ENCODE measurements at regions not wholly inside any gene's neighbourhood (a gene's known extent, or its start where the extent isn't known, plus 50 kb on each side); places are given as distances from the start of the nearest gene placed in this dataset.

- Mint-ChIP-seq H3K27ac (no peak overlapping the region), H3K4me3 (no peak overlapping the region), H3K9me3 (no peaks in the 10 kb centered on the region), H3K27me3 (peaks cover 1% of the 10 kb centered on the region), H3K36me3 (ENCODE audit: low read depth) (no peaks in the 10 kb centered on the region), H3K4me1 (ENCODE audit: low read depth) (peaks cover 7% of the 10 kb centered on the region)
- intact Hi-C loops (cut with micrococcal nuclease): no loop called here
Measured at GRCh38 chr2:16321256-16321655, 344.4 kb downstream of the CYRIA start.

- no peaks in the 10 kb centered on the region for H3K36me3 Mint-ChIP-seq (ENCODE audit: low read depth)
- H3K27ac Mint-ChIP-seq: no peak overlapping the region
- H3K4me1 Mint-ChIP-seq (ENCODE audit: low read depth): peaks cover 7% of the 10 kb centered on the region
- peaks cover 1% of the 10 kb centered on the region for H3K27me3 Mint-ChIP-seq
- no peak overlapping the region for H3K4me3 Mint-ChIP-seq
- intact Hi-C loops (cut with micrococcal nuclease): no loop called here
- no peaks in the 10 kb centered on the region for H3K9me3 Mint-ChIP-seq
Measured at GRCh38 chr2:16320716-16321115, 344.9 kb downstream of the CYRIA start.

- Mint-ChIP-seq H3K4me1 (ENCODE audit: low read depth) (peaks cover 7% of the 10 kb centered on the region), H3K9me3 (no peaks in the 10 kb centered on the region), H3K36me3 (ENCODE audit: low read depth) (no peaks in the 10 kb centered on the region), H3K4me3 (no peak overlapping the region), H3K27ac (no peak overlapping the region), H3K27me3 (peaks cover 1% of the 10 kb centered on the region)
- intact Hi-C loops (cut with micrococcal nuclease): no loop called here
Measured at GRCh38 chr2:16319551-16320121, 346.0 kb downstream of the CYRIA start.

- no peak overlapping the region for H3K4me3 Mint-ChIP-seq
- H3K27me3 Mint-ChIP-seq: peaks cover 1% of the 10 kb centered on the region
- H3K36me3 Mint-ChIP-seq (ENCODE audit: low read depth): no peaks in the 10 kb centered on the region
- H3K9me3 Mint-ChIP-seq: no peaks in the 10 kb centered on the region
- H3K4me1 Mint-ChIP-seq (ENCODE audit: low read depth): peaks cover 7% of the 10 kb centered on the region
- no peak overlapping the region for H3K27ac Mint-ChIP-seq
- intact Hi-C loops (cut with micrococcal nuclease): no loop called here
Measured at GRCh38 chr2:16318474-16319195, 347.0 kb downstream of the CYRIA start.

GRCh38 chr2:16318051-16318450 lies 347.6 kb downstream of the CYRIA start:
- H3K4me3 Mint-ChIP-seq: no peak overlapping the region
- H3K4me1 Mint-ChIP-seq (ENCODE audit: low read depth): peaks cover 7% of the 10 kb centered on the region
- intact Hi-C loops (cut with micrococcal nuclease): no loop called here
- peaks cover 1% of the 10 kb centered on the region for H3K27me3 Mint-ChIP-seq
- no peak overlapping the region for H3K27ac Mint-ChIP-seq
- H3K36me3 Mint-ChIP-seq (ENCODE audit: low read depth): no peaks in the 10 kb centered on the region
- no peaks in the 10 kb centered on the region for H3K9me3 Mint-ChIP-seq

GRCh38 chr2:16317211-16317830 lies 348.3 kb downstream of the CYRIA start:
- Mint-ChIP-seq H3K27me3 (peaks cover 1% of the 10 kb centered on the region), H3K27ac (no peak overlapping the region), H3K4me3 (no peak overlapping the region), H3K9me3 (no peaks in the 10 kb centered on the region), H3K36me3 (ENCODE audit: low read depth) (no peaks in the 10 kb centered on the region), H3K4me1 (ENCODE audit: low read depth) (peaks cover 7% of the 10 kb centered on the region)
- intact Hi-C loops (cut with micrococcal nuclease): no loop called here

- H3K27me3 Mint-ChIP-seq: peaks cover 1% of the 10 kb centered on the region
- H3K27ac Mint-ChIP-seq: no peak overlapping the region
- peaks cover 7% of the 10 kb centered on the region for H3K4me1 Mint-ChIP-seq (ENCODE audit: low read depth)
- H3K4me3 Mint-ChIP-seq: no peak overlapping the region
- H3K9me3 Mint-ChIP-seq: no peaks in the 10 kb centered on the region
- H3K36me3 Mint-ChIP-seq (ENCODE audit: low read depth): no peaks in the 10 kb centered on the region
- intact Hi-C loops (cut with micrococcal nuclease): no loop called here
Measured at GRCh38 chr2:16316456-16317210, 349.0 kb downstream of the CYRIA start.

- no peak overlapping the region for H3K27ac Mint-ChIP-seq
- H3K9me3 Mint-ChIP-seq: no peaks in the 10 kb centered on the region
- H3K4me3 Mint-ChIP-seq: no peak overlapping the region
- H3K36me3 Mint-ChIP-seq (ENCODE audit: low read depth): no peaks in the 10 kb centered on the region
- intact Hi-C loops (cut with micrococcal nuclease): no loop called here
- peaks cover 1% of the 10 kb centered on the region for H3K27me3 Mint-ChIP-seq
- H3K4me1 Mint-ChIP-seq (ENCODE audit: low read depth): peaks cover 7% of the 10 kb centered on the region
Measured at GRCh38 chr2:16315908-16316307, 349.7 kb downstream of the CYRIA start.

- peaks cover 1% of the 10 kb centered on the region for H3K27me3 Mint-ChIP-seq
- no peak overlapping the region for H3K27ac Mint-ChIP-seq
- peaks cover 7% of the 10 kb centered on the region for H3K4me1 Mint-ChIP-seq (ENCODE audit: low read depth)
- H3K4me3 Mint-ChIP-seq: no peak overlapping the region
- H3K9me3 Mint-ChIP-seq: no peaks in the 10 kb centered on the region
- H3K36me3 Mint-ChIP-seq (ENCODE audit: low read depth): no peaks in the 10 kb centered on the region
- intact Hi-C loops (cut with micrococcal nuclease): no loop called here
Measured at GRCh38 chr2:16315458-16315835, 350.2 kb downstream of the CYRIA start.

GRCh38 chr2:16314691-16315457 lies 350.8 kb downstream of the CYRIA start:
- intact Hi-C loops (cut with micrococcal nuclease): no loop called here
- Mint-ChIP-seq H3K36me3 (ENCODE audit: low read depth) (no peaks in the 10 kb centered on the region), H3K9me3 (no peaks in the 10 kb centered on the region), H3K27me3 (peaks cover 1% of the 10 kb centered on the region), H3K27ac (no peak overlapping the region), H3K4me1 (ENCODE audit: low read depth) (peaks cover 7% of the 10 kb centered on the region), H3K4me3 (no peak overlapping the region)

GRCh38 chr2:16314001-16314400 lies 351.6 kb downstream of the CYRIA start:
- no peak overlapping the region for H3K4me3 Mint-ChIP-seq
- peaks cover 7% of the 10 kb centered on the region for H3K4me1 Mint-ChIP-seq (ENCODE audit: low read depth)
- H3K27ac Mint-ChIP-seq: no peak overlapping the region
- no peaks in the 10 kb centered on the region for H3K36me3 Mint-ChIP-seq (ENCODE audit: low read depth)
- H3K27me3 Mint-ChIP-seq: peaks cover 1% of the 10 kb centered on the region
- no peaks in the 10 kb centered on the region for H3K9me3 Mint-ChIP-seq
- intact Hi-C loops (cut with micrococcal nuclease): no loop called here

GRCh38 chr2:16313235-16313975 lies 352.2 kb downstream of the CYRIA start:
- Mint-ChIP-seq H3K4me3 (no peak overlapping the region), H3K27ac (no peak overlapping the region), H3K9me3 (no peaks in the 10 kb centered on the region), H3K4me1 (ENCODE audit: low read depth) (peaks cover 5% of the 10 kb centered on the region), H3K36me3 (ENCODE audit: low read depth) (no peaks in the 10 kb centered on the region), H3K27me3 (peaks cover 1% of the 10 kb centered on the region)
- intact Hi-C loops (cut with micrococcal nuclease): no loop called here

GRCh38 chr2:16312771-16313170 lies 352.9 kb downstream of the CYRIA start:
- Mint-ChIP-seq H3K9me3 (no peaks in the 10 kb centered on the region), H3K4me3 (no peak overlapping the region), H3K36me3 (ENCODE audit: low read depth) (no peaks in the 10 kb centered on the region), H3K4me1 (ENCODE audit: low read depth) (no peaks in the 10 kb centered on the region), H3K27me3 (no peaks in the 10 kb centered on the region), H3K27ac (no peak overlapping the region)
- intact Hi-C loops (cut with micrococcal nuclease): no loop called here
